ENCODE measurements at regions not wholly inside any gene's neighbourhood (a gene's known extent, or its start where the extent isn't known, plus 50 kb on each side); places are given as distances from the start of the nearest gene placed in this dataset.

- no peaks in the 10 kb centered on the region for H3K9me3 Mint-ChIP-seq (ENCODE audit: insufficient read depth)
- intact Hi-C loops (cut with micrococcal nuclease) = no loop called here
- ChIA-PET POLR2A (no interaction called here), CTCF (no interaction called here)
- Histone ChIP-seq H3K4me2 (replicated peaks; ENCODE audit: low read depth, low read length, poor library complexity, severe bottlenecking) (no peak overlapping the region), H3K79me2 (ENCODE audit: control insufficient read depth, insufficient read depth, low read length) (no peaks in the 10 kb centered on the region), H3K4me3 (ENCODE audit: control extremely low read depth in 1 of 5, extremely low read depth in 1 of 5, insufficient read depth in 1 of 5, low read depth in 2 of 5, low read length in 4 of 5) (no peak overlapping the region), H2AFZ (ENCODE audit: insufficient read depth, low read depth, low read length, poor library complexity, severe bottlenecking) (no peak overlapping the region), H3K36me3 (replicated peaks in 1 of 2; ENCODE audit: control extremely low read depth in 1 of 2, control insufficient read depth in 1 of 2, extremely low read depth in 1 of 2, insufficient read depth in 2 of 2, low read length in 1 of 2) (no peaks in the 10 kb centered on the region), H3K4me1 (ENCODE audit: control insufficient read depth in 2 of 2, insufficient read depth in 2 of 2, low read length in 2 of 2) (no peaks in the 10 kb centered on the region), H3K27ac (ENCODE audit: low read length in 2 of 2) (no peak overlapping the region), H3K9me3 (ENCODE audit: control extremely low read depth in 1 of 3, control insufficient read depth in 2 of 3, insufficient read depth in 1 of 3, low read length in 2 of 3) (no peaks in the 10 kb centered on the region), H3K27me3 (replicated peaks in 1 of 4; ENCODE audit: control extremely low read depth in 1 of 4, control insufficient read depth in 3 of 4, insufficient read depth in 4 of 4, low read length in 3 of 4) (no peaks in the 10 kb centered on the region), H3K9ac (ENCODE audit: low read length) (no peak overlapping the region), H4K20me1 (ENCODE audit: control insufficient read depth, insufficient read depth, low read length, poor library complexity, severe bottlenecking) (no peaks in the 10 kb centered on the region)
- DNase-seq (no peak), ATAC-seq (ENCODE audit: low read depth) (no peak)
- TF ChIP-seq EZH2 (IDR thresholded peaks at IDR 0.05; ENCODE audit: borderline replicate concordance, insufficient read depth, low read depth, low read length, poor library complexity, severe bottlenecking) (no peak), CTCF (IDR thresholded peaks at IDR 0.05) (no peak)
- no CpG with 5 or more reads among the region's 1 CpG for WGBS (ENCODE audit: insufficient coverage)
- peaks cover 3% of the 10 kb centered on the region for H3K27me3 Mint-ChIP-seq
- no peak overlapping the region for H3K4me3 Mint-ChIP-seq
- no peaks in the 10 kb centered on the region for H3K4me1 Mint-ChIP-seq
- H3K27ac Mint-ChIP-seq = no peak overlapping the region
Measured at GRCh38 chr9:108245901-108246300, 609.9 kb downstream of the ACTL7B start.

GRCh38 chr9:108245331-108245730 is 610.5 kb downstream of the ACTL7B start:
- CTCF ChIA-PET = no interaction called here

More at GRCh38 chr9:108245331-108245730, 610.5 kb downstream of the ACTL7B start:
- H2AFZ ChIP-seq (ENCODE audit: insufficient read depth, low read depth, low read length, poor library complexity, severe bottlenecking) = no peak overlapping the region
- no peaks in the 10 kb centered on the region for H4K20me1 ChIP-seq (ENCODE audit: control insufficient read depth, insufficient read depth, low read length, poor library complexity, severe bottlenecking)
- H3K27ac Mint-ChIP-seq = no peak overlapping the region
- no peak overlapping the region for H3K27ac ChIP-seq (ENCODE audit: low read length in 2 of 2)
- no peak overlapping the region for H3K4me3 ChIP-seq (ENCODE audit: control extremely low read depth in 1 of 5, extremely low read depth in 1 of 5, insufficient read depth in 1 of 5, low read depth in 2 of 5, low read length in 4 of 5)
- no peaks in the 10 kb centered on the region for H3K9me3 ChIP-seq (ENCODE audit: control extremely low read depth in 1 of 3, control insufficient read depth in 2 of 3, insufficient read depth in 1 of 3, low read length in 2 of 3)
- no peaks in the 10 kb centered on the region for H3K9me3 Mint-ChIP-seq (ENCODE audit: insufficient read depth)
- no peak for ATAC-seq (ENCODE audit: low read depth)
- DNase-seq = no peak
- no peaks in the 10 kb centered on the region for H3K36me3 ChIP-seq (replicated peaks in 1 of 2; ENCODE audit: control extremely low read depth in 1 of 2, control insufficient read depth in 1 of 2, extremely low read depth in 1 of 2, insufficient read depth in 2 of 2, low read length in 1 of 2)
- no peaks in the 10 kb centered on the region for H3K4me1 Mint-ChIP-seq
- H3K9ac ChIP-seq (ENCODE audit: low read length) = no peak overlapping the region
- no peaks in the 10 kb centered on the region for H3K79me2 ChIP-seq (ENCODE audit: control insufficient read depth, insufficient read depth, low read length)
- H3K4me1 ChIP-seq (ENCODE audit: control insufficient read depth in 2 of 2, insufficient read depth in 2 of 2, low read length in 2 of 2) = no peaks in the 10 kb centered on the region
- no peak overlapping the region for H3K4me3 Mint-ChIP-seq
- intact Hi-C loops (cut with micrococcal nuclease) = no loop called here
- WGBS (ENCODE audit: insufficient coverage) = no CpG with 5 or more reads among the region's 2 CpGs
- no peak overlapping the region for H3K4me2 ChIP-seq (replicated peaks; ENCODE audit: low read depth, low read length, poor library complexity, severe bottlenecking)
- peaks cover 2% of the 10 kb centered on the region for H3K27me3 Mint-ChIP-seq
- no peaks in the 10 kb centered on the region for H3K27me3 ChIP-seq (replicated peaks in 1 of 4; ENCODE audit: control extremely low read depth in 1 of 4, control insufficient read depth in 3 of 4, insufficient read depth in 4 of 4, low read length in 3 of 4)
- TF ChIP-seq CTCF (IDR thresholded peaks at IDR 0.05) (no peak), EZH2 (IDR thresholded peaks at IDR 0.05; ENCODE audit: borderline replicate concordance, insufficient read depth, low read depth, low read length, poor library complexity, severe bottlenecking) (no peak)
- POLR2A ChIA-PET = no interaction called here

Measured in B cell (primary cell).